HG02885 (cell line): ENCODE measurements at regions not wholly inside any gene's neighbourhood (a gene's known extent, or its start where the extent isn't known, plus 50 kb on each side); places are given as distances from the start of the nearest gene placed in this dataset.
"Not testable (repeated sequence)": the region's sequence is repeated elsewhere in the genome, so short reads cannot be mapped to it uniquely, and the experiment has no call there.

ENCODE experiments used
- ATAC-seq: cut with Tn5 transposase; IDR thresholded peaks from one replicate; pipeline ENCODE4 v1.9.1; 2021; ENCODE audit warnings: mild to moderate bottlenecking; ENCODE audit not compliant: unreplicated experiment, poor library complexity

GRCh38 chr2:235419996-235420395 lies 73.8 kb upstream of the AGAP1 start:
- ATAC-seq, result no peak

- ATAC-seq, result no peak
Measured at GRCh38 chr2:235421618-235422017, 72.2 kb upstream of the AGAP1 start.

- no peak for ATAC-seq
Measured at GRCh38 chr2:235430366-235431083, 63.3 kb upstream of the AGAP1 start.

GRCh38 chr2:235432741-235433520 lies 60.9 kb upstream of the AGAP1 start:
- ATAC-seq, result no peak

GRCh38 chr2:235433860-235434259 lies 60.0 kb upstream of the AGAP1 start:
- no peak for ATAC-seq

GRCh38 chr2:235439959-235440662 lies 53.7 kb upstream of the AGAP1 start:
- no peak for ATAC-seq

- ATAC-seq, result not testable (repeated sequence)
Measured at GRCh38 chr2:235443580-235443979, 50.3 kb upstream of the AGAP1 start.
